Keratinocyte (primary cell): ENCODE measurements at regions not wholly inside any gene's neighbourhood (a gene's known extent, or its start where the extent isn't known, plus 50 kb on each side); places are given as distances from the start of the nearest gene placed in this dataset.

ENCODE experiments used
- DNase-seq: peaks from one replicate; pipeline ENCODE4 v3.0.0-alpha.2; 2011; ENCODE audit warnings: low read depth, missing footprints, low spot score
- FAIRE-seq: peaks from 2 replicates; lab custom pipeline; 2011; peaks lifted over from hg19 to GRCh38; lab: Jason Lieb, UNC
- H2AFZ ChIP-seq: 2 replicates; pipeline ENCODE4 v1.6.0; 2012; ENCODE audit warnings: low read length, control low read depth, inconsistent platforms; ENCODE audit not compliant: control insufficient read depth
- H3K27ac ChIP-seq: 2 replicates; pipeline ENCODE4 v1.5.1; 2011; ENCODE audit warnings: low read length; ENCODE audit not compliant: control insufficient read depth, insufficient read depth
- H3K27me3 ChIP-seq: 3 replicates; pipeline ENCODE4 v1.6.0; 2011; ENCODE audit warnings: low read length; ENCODE audit not compliant: control insufficient read depth, insufficient read depth; ENCODE audit errors: extremely low read depth
- H3K36me3 ChIP-seq, 2 experiments: 2 replicates in 1 of 2; 3 replicates in 1 of 2; pipeline ENCODE4 v1.5.1; 2011; ENCODE audit warnings: low read length in 2 of 2, mild to moderate bottlenecking in 1 of 2; ENCODE audit not compliant: control insufficient read depth in 2 of 2, insufficient read depth in 2 of 2; ENCODE audit errors: extremely low read depth in 1 of 2
- H3K4me1 ChIP-seq: 3 replicates; pipeline ENCODE4 v1.5.1; 2011; ENCODE audit warnings: low read length; ENCODE audit not compliant: control insufficient read depth, insufficient read depth; ENCODE audit errors: extremely low read depth
- H3K4me2 ChIP-seq: 3 replicates; pipeline ENCODE4 v1.6.0; 2011; ENCODE audit warnings: low read depth, low read length; ENCODE audit not compliant: control insufficient read depth, insufficient read depth; ENCODE audit errors: extremely low read depth
- H3K4me3 ChIP-seq, 3 experiments: fragments of 200-600 bp in 1 of 3; sonication (generic) in 1 of 3; 2 replicates in 2 of 3; 3 replicates in 1 of 3; pipeline ENCODE4 v1.5.1; 2011 to 2016; ENCODE audit warnings: low read length in 3 of 3, mild to moderate bottlenecking in 3 of 3, control low read depth in 2 of 3, inconsistent platforms in 1 of 3, low read depth in 1 of 3, mixed read lengths in 1 of 3, mixed run types in 1 of 3, moderate library complexity in 1 of 3; ENCODE audit not compliant: control insufficient read depth in 2 of 3, insufficient read depth in 2 of 3; ENCODE audit errors: extremely low read depth in 1 of 3
- H3K79me2 ChIP-seq: 2 replicates; pipeline ENCODE4 v1.6.0; 2012; ENCODE audit warnings: low read length; ENCODE audit not compliant: control insufficient read depth, insufficient read depth
- H3K9ac ChIP-seq: 3 replicates; pipeline ENCODE4 v1.6.0; 2011; ENCODE audit warnings: low read length; ENCODE audit not compliant: control insufficient read depth, insufficient read depth; ENCODE audit errors: extremely low read depth
- H3K9me1 ChIP-seq: 3 replicates; pipeline ENCODE4 v1.6.0; 2011; ENCODE audit warnings: low read length; ENCODE audit not compliant: control insufficient read depth, insufficient read depth; ENCODE audit errors: extremely low read depth
- H3K9me3 ChIP-seq: 2 replicates; pipeline ENCODE4 v1.5.1; 2012; ENCODE audit warnings: low read depth, low read length; ENCODE audit not compliant: control insufficient read depth
- H4K20me1 ChIP-seq: 3 replicates; pipeline ENCODE4 v1.6.0; 2011; ENCODE audit warnings: low read length; ENCODE audit not compliant: control insufficient read depth, insufficient read depth; ENCODE audit errors: extremely low read depth
- CTCF ChIP-seq, 3 experiments: IDR thresholded peaks in 1 of 3; conservative IDR thresholded peaks in 1 of 3; optimal IDR thresholded peaks in 1 of 3; 2 replicates in 2 of 3; 3 replicates in 1 of 3; pipeline versions ENCODE3 to v1.5.1; 2011; ENCODE audit warnings: low read length in 3 of 3, mild to moderate bottlenecking in 3 of 3, moderate library complexity in 2 of 3, control low read depth in 1 of 3, inconsistent platforms in 1 of 3; ENCODE audit not compliant: insufficient read depth in 2 of 3; ENCODE audit errors: extremely low read depth in 1 of 3
- EZH2 ChIP-seq: IDR thresholded peaks from one replicate; pipeline ENCODE4 v1.6.1; 2012; ENCODE audit warnings: inconsistent platforms, mild to moderate bottlenecking, low read length, moderate library complexity
- dilution Hi-C: fragments of 300-500 bp; cut with MboI; formaldehyde crosslinking; loops from one replicate; pipeline ENCODE4 v1.7.0; 2020; ENCODE audit warnings: low sequenced_read_pairs; ENCODE audit not compliant: extremely low pct_ligation_motif_present

GRCh38 chr12:114848666-114849065 lies 164.7 kb upstream of the TBX3 start:
- H3K79me2 ChIP-seq, result no peaks in the 10 kb centered on the region
- H3K4me2 ChIP-seq, result no peak overlapping the region
- no peak overlapping the region for H3K9ac ChIP-seq
- no peaks in the 10 kb centered on the region for H3K36me3 ChIP-seq
- no peak for FAIRE-seq
- no peaks in the 10 kb centered on the region for H3K4me1 ChIP-seq
- no peaks in the 10 kb centered on the region for H4K20me1 ChIP-seq
- H3K9me3 ChIP-seq, result no peaks in the 10 kb centered on the region
- dilution Hi-C loops, result no loop called here
- no peaks in the 10 kb centered on the region for H3K27me3 ChIP-seq
- no peaks in the 10 kb centered on the region for H3K9me1 ChIP-seq
- no peak for TF ChIP-seq EZH2
- TF ChIP-seq CTCF (optimal IDR thresholded peaks at IDR 0.05 in 1 of 3, IDR thresholded peaks at IDR 0.05 in 1 of 3, conservative IDR thresholded peaks at IDR 0.05 in 1 of 3; ENCODE audit: extremely low read depth in 1 of 3, insufficient read depth in 2 of 3, low read length in 3 of 3), result no peak
- H3K4me3 ChIP-seq, result no peak overlapping the region
- H3K27ac ChIP-seq, result no peak overlapping the region
- no peak overlapping the region for H2AFZ ChIP-seq
- DNase-seq, result no peak

GRCh38 chr12:114847441-114848035 lies 163.6 kb upstream of the TBX3 start:
- H3K4me2 ChIP-seq, result no peak overlapping the region
- no peak overlapping the region for H3K27ac ChIP-seq
- no peaks in the 10 kb centered on the region for H3K9me3 ChIP-seq
- H3K27me3 ChIP-seq, result no peaks in the 10 kb centered on the region
- H4K20me1 ChIP-seq, result no peaks in the 10 kb centered on the region
- H3K4me3 ChIP-seq, result no peak overlapping the region
- FAIRE-seq (no peak), DNase-seq (no peak)
- H2AFZ ChIP-seq, result no peak overlapping the region
- no peaks in the 10 kb centered on the region for H3K4me1 ChIP-seq
- H3K9ac ChIP-seq, result no peak overlapping the region
- TF ChIP-seq CTCF (optimal IDR thresholded peaks at IDR 0.05 in 1 of 3, IDR thresholded peaks at IDR 0.05 in 1 of 3, conservative IDR thresholded peaks at IDR 0.05 in 1 of 3; ENCODE audit: extremely low read depth in 1 of 3, insufficient read depth in 2 of 3, low read length in 3 of 3) (no peak), EZH2 (no peak)
- H3K36me3 ChIP-seq, result no peaks in the 10 kb centered on the region
- dilution Hi-C loops, result no loop called here
- H3K9me1 ChIP-seq, result no peaks in the 10 kb centered on the region
- no peaks in the 10 kb centered on the region for H3K79me2 ChIP-seq
